HG02884 (cell line): ENCODE measurements at regions not wholly inside any gene's neighbourhood (a gene's known extent, or its start where the extent isn't known, plus 50 kb on each side); places are given as distances from the start of the nearest gene placed in this dataset.

ENCODE experiments used
- ATAC-seq: cut with Tn5 transposase; IDR thresholded peaks from one replicate; pipeline ENCODE4 v1.9.1; 2021; ENCODE audit warnings: mild to moderate bottlenecking, moderate library complexity; ENCODE audit not compliant: unreplicated experiment

GRCh38 chr5:56520986-56521730, 288.0 kb upstream of the ANKRD55 start:
- ATAC-seq: no peak

- ATAC-seq: no peak
Measured at GRCh38 chr5:56518820-56519219, 285.7 kb upstream of the ANKRD55 start.

- ATAC-seq: no peak
Measured at GRCh38 chr5:56517011-56517416, 283.9 kb upstream of the ANKRD55 start.

GRCh38 chr5:56516441-56516840, 283.3 kb upstream of the ANKRD55 start:
- ATAC-seq: no peak

GRCh38 chr5:56516035-56516434, 282.9 kb upstream of the ANKRD55 start:
- ATAC-seq: no peak

GRCh38 chr5:56515011-56515410, 281.9 kb upstream of the ANKRD55 start:
- no peak for ATAC-seq

GRCh38 chr5:56514245-56514644, 281.1 kb upstream of the ANKRD55 start:
- ATAC-seq: no peak

GRCh38 chr5:56513141-56513540, 280.0 kb upstream of the ANKRD55 start:
- ATAC-seq: no peak

- no peak for ATAC-seq
Measured at GRCh38 chr5:56512313-56512996, 279.3 kb upstream of the ANKRD55 start.

GRCh38 chr5:56511326-56511841, 278.3 kb upstream of the ANKRD55 start:
- no peak for ATAC-seq

GRCh38 chr5:56508249-56508648, 275.1 kb upstream of the ANKRD55 start:
- no peak for ATAC-seq

- no peak for ATAC-seq
Measured at GRCh38 chr5:56507351-56507930, 274.3 kb upstream of the ANKRD55 start.

- no peak for ATAC-seq
Measured at GRCh38 chr5:56506211-56506965, 273.3 kb upstream of the ANKRD55 start.

GRCh38 chr5:56503929-56504328, 270.8 kb upstream of the ANKRD55 start:
- no peak for ATAC-seq

- no peak for ATAC-seq
Measured at GRCh38 chr5:56501781-56502557, 268.8 kb upstream of the ANKRD55 start.

- no peak for ATAC-seq
Measured at GRCh38 chr5:56499901-56500300, 266.8 kb upstream of the ANKRD55 start.

- no peak for ATAC-seq
Measured at GRCh38 chr5:56499491-56499890, 266.4 kb upstream of the ANKRD55 start.

GRCh38 chr5:56498759-56499395, 265.7 kb upstream of the ANKRD55 start:
- ATAC-seq: no peak

- ATAC-seq: no peak
Measured at GRCh38 chr5:56496581-56497063, 263.5 kb upstream of the ANKRD55 start.

GRCh38 chr5:56494300-56494731, 261.2 kb upstream of the ANKRD55 start:
- ATAC-seq: no peak
